ENCODE measurements at regions not wholly inside any gene's neighbourhood (a gene's known extent, or its start where the extent isn't known, plus 50 kb on each side); places are given as distances from the start of the nearest gene placed in this dataset.

DNA sequence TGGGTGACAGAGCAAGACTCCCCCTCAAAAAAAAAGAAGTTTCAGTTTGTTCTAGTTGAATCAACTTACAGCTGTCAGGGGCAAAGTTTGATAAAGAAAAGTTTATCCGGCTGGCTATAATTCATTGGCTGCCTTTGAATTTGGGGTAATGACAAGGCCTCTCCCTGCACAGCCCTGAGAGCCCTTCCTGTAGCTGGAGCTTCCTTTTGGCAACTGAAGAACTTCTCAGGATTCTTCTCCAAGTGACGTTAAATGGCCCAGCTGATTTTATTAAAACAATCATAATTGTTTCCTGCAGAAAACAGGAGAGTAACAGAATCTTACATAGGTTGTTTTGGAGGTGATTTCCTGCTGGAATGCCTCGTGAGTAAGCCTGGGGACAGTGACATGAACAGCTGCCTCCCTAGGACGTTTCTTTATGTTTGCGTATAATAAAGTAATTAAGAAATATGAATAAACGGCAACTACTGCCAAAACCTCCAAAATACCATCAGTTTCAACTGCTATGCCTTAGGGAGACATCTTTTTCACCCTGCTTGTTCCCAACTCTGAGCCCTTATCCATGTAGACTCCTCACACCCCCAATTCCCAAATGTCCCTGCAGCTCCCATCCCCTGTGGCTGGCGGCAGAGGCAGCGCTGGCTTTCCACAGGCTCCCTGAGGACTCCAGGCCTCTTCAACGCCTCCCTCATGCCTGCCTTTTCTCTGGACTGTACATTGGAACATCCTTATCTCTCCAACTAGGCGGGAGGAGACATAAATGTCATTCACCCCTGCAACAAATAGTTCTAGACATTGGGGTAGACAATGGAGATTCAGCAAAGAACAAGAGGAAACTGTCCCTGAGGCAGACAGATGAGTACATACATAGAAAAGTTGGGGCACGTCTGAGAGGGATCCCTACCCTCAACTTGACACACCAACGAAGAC, 59.2 kb upstream of the FZD7 start:
- Histone ChIP-seq H3K9me1 (ENCODE audit: control insufficient read depth, insufficient read depth, low read length) (no peaks in the 10 kb centered on the region), H3K4me3 (no peak overlapping the region), H3K9ac (ENCODE audit: insufficient read depth in 1 of 2, low read depth in 2 of 2, low read length in 2 of 2) (no peak overlapping the region), H3K27me3 (ENCODE audit: control insufficient read depth in 2 of 2, insufficient read depth in 2 of 2, low read length in 2 of 2) (peaks cover 15 to 33% of the 10 kb centered on the region in 2 experiments), H3K79me2 (ENCODE audit: control insufficient read depth, insufficient read depth, low read length) (no peaks in the 10 kb centered on the region), H3K4me2 (ENCODE audit: insufficient read depth, low read length) (no peak overlapping the region), H3K9me3 (replicated peaks; ENCODE audit: control insufficient read depth, insufficient read depth, low read depth, low read length) (no peaks in the 10 kb centered on the region), H3K27ac (ENCODE audit: extremely low read depth, low read depth, low read length) (no peak overlapping the region), H3K4me1 (replicated peaks in 1 of 2; ENCODE audit: control insufficient read depth in 2 of 2, insufficient read depth in 2 of 2, low read length in 2 of 2) (no peaks in the 10 kb centered on the region), H2AFZ (ENCODE audit: low read depth, low read length) (no peak overlapping the region), H3K36me3 (ENCODE audit: control insufficient read depth, insufficient read depth, low read length) (no peaks in the 10 kb centered on the region), H4K20me1 (replicated peaks; ENCODE audit: control insufficient read depth, insufficient read depth, low read length) (no peaks in the 10 kb centered on the region)
- in situ Hi-C loops (cut with MboI) = no loop called here
- intact Hi-C loops (cut with micrococcal nuclease) = no loop called here
- ATAC-seq = no peak
- FAIRE-seq = no peak
- DNase-seq (ENCODE audit: extremely low read depth in 1 of 4, low spot score in 3 of 4) = no peak
- BruUV-seq (replicated peaks) = no TSS peak
- ChIA-PET POLR2A (interaction anchor here (1.1 kb wide), 1 partner anchor 14 kb away, joined by 3 read pairs; no protein-coding TSS in a partner anchor), CTCF (ENCODE audit: low intra/inter-chr PET ratio) (no interaction called here)
- 7% methylated on average over 12 of the region's 12 CpGs for WGBS (ENCODE audit: insufficient coverage, low coverage, missing lambda C conversion rate)
- TF ChIP-seq, protein P1, sequence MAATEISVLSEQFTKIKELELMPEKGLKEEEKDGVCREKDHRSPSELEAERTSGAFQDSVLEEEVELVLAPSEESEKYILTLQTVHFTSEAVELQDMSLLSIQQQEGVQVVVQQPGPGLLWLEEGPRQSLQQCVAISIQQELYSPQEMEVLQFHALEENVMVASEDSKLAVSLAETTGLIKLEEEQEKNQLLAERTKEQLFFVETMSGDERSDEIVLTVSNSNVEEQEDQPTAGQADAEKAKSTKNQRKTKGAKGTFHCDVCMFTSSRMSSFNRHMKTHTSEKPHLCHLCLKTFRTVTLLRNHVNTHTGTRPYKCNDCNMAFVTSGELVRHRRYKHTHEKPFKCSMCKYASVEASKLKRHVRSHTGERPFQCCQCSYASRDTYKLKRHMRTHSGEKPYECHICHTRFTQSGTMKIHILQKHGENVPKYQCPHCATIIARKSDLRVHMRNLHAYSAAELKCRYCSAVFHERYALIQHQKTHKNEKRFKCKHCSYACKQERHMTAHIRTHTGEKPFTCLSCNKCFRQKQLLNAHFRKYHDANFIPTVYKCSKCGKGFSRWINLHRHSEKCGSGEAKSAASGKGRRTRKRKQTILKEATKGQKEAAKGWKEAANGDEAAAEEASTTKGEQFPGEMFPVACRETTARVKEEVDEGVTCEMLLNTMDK (IDR thresholded peaks at IDR 0.05; ENCODE audit: borderline replicate concordance, insufficient read depth, low read depth, low read length, poor library complexity, severe bottlenecking) = no peak
- TF ChIP-seq SMARCE1 (IDR thresholded peaks at IDR 0.05) = no peak
- TF ChIP-seq CBX8 (IDR thresholded peaks at IDR 0.05; ENCODE audit: borderline replicate concordance, extremely low read depth, low read depth, low read length, poor library complexity, severe bottlenecking) = no peak
- TF ChIP-seq, protein P2, sequence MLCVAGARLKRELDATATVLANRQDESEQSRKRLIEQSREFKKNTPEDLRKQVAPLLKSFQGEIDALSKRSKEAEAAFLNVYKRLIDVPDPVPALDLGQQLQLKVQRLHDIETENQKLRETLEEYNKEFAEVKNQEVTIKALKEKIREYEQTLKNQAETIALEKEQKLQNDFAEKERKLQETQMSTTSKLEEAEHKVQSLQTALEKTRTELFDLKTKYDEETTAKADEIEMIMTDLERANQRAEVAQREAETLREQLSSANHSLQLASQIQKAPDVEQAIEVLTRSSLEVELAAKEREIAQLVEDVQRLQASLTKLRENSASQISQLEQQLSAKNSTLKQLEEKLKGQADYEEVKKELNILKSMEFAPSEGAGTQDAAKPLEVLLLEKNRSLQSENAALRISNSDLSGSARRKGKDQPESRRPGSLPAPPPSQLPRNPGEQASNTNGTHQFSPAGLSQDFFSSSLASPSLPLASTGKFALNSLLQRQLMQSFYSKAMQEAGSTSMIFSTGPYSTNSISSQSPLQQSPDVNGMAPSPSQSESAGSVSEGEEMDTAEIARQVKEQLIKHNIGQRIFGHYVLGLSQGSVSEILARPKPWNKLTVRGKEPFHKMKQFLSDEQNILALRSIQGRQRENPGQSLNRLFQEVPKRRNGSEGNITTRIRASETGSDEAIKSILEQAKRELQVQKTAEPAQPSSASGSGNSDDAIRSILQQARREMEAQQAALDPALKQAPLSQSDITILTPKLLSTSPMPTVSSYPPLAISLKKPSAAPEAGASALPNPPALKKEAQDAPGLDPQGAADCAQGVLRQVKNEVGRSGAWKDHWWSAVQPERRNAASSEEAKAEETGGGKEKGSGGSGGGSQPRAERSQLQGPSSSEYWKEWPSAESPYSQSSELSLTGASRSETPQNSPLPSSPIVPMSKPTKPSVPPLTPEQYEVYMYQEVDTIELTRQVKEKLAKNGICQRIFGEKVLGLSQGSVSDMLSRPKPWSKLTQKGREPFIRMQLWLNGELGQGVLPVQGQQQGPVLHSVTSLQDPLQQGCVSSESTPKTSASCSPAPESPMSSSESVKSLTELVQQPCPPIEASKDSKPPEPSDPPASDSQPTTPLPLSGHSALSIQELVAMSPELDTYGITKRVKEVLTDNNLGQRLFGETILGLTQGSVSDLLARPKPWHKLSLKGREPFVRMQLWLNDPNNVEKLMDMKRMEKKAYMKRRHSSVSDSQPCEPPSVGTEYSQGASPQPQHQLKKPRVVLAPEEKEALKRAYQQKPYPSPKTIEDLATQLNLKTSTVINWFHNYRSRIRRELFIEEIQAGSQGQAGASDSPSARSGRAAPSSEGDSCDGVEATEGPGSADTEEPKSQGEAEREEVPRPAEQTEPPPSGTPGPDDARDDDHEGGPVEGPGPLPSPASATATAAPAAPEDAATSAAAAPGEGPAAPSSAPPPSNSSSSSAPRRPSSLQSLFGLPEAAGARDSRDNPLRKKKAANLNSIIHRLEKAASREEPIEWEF (CRISPR knock-in tag; IDR thresholded peaks at IDR 0.05) = no peak

Measured in K562 (cell line).